Activated T-helper 1 cell treated with Interleukin-2 at 50 U/mL for 16 hours (primary cell): ENCODE measurements at regions not wholly inside any gene's neighbourhood (a gene's known extent, or its start where the extent isn't known, plus 50 kb on each side); places are given as distances from the start of the nearest gene placed in this dataset.
A peak's percentile ranks its signal among the peaks of the same experiment; 100 is the strongest.
"Not testable (repeated sequence)": the region's sequence is repeated elsewhere in the genome, so short reads cannot be mapped to it uniquely, and the experiment has no call there.

Experiments used
- DNase-seq: peaks from one replicate; pipeline ENCODE4 v3.0.0-alpha.2; 2020; ENCODE audit warnings: low read depth

- DNase-seq, result not testable (repeated sequence)
Observed at GRCh38 chr16:29294951-29295795, 111.3 kb downstream of the NPIPB11 start.

GRCh38 chr16:29294400-29294933, 112.0 kb downstream of the NPIPB11 start:
- DNase-seq, result not testable (repeated sequence)

- DNase-seq, result not testable (repeated sequence)
Observed at GRCh38 chr16:29293545-29293944, 113.0 kb downstream of the NPIPB11 start.

- not testable (repeated sequence) for DNase-seq
Observed at GRCh38 chr16:29292952-29293471, 113.5 kb downstream of the NPIPB11 start.

GRCh38 chr16:29291329-29292271, 114.9 kb downstream of the NPIPB11 start:
- DNase-seq, result not testable (repeated sequence)

GRCh38 chr16:29290631-29291247, 115.8 kb downstream of the NPIPB11 start:
- peak; percentile 30 for DNase-seq

GRCh38 chr16:29289516-29290239, 116.8 kb downstream of the NPIPB11 start:
- DNase-seq, result not testable (repeated sequence)

GRCh38 chr16:29288711-29289474, 117.6 kb downstream of the NPIPB11 start:
- not testable (repeated sequence) for DNase-seq

- DNase-seq, result not testable (repeated sequence)
Observed at GRCh38 chr16:29287871-29288535, 118.5 kb downstream of the NPIPB11 start.

GRCh38 chr16:29287246-29287645, 119.3 kb downstream of the NPIPB11 start:
- DNase-seq, result not testable (repeated sequence)

GRCh38 chr16:29286796-29287195, 119.7 kb downstream of the NPIPB11 start:
- DNase-seq, result not testable (repeated sequence)

- DNase-seq, result not testable (repeated sequence)
Observed at GRCh38 chr16:29286161-29286560, 120.3 kb downstream of the NPIPB11 start.

GRCh38 chr16:29285151-29285885, 121.2 kb downstream of the NPIPB11 start:
- not testable (repeated sequence) for DNase-seq

GRCh38 chr16:29284723-29285122, 121.8 kb downstream of the NPIPB11 start:
- not testable (repeated sequence) for DNase-seq

GRCh38 chr16:29284159-29284558, 122.4 kb downstream of the NPIPB11 start:
- not testable (repeated sequence) for DNase-seq

GRCh38 chr16:29278097-29278871, 128.2 kb downstream of the NPIPB11 start:
- not testable (repeated sequence) for DNase-seq

- DNase-seq, result not testable (repeated sequence)
Observed at GRCh38 chr16:29276446-29276845, 130.1 kb downstream of the NPIPB11 start.
